ENCODE measurements at regions not wholly inside any gene's neighbourhood (a gene's known extent, or its start where the extent isn't known, plus 50 kb on each side); places are given as distances from the start of the nearest gene placed in this dataset.

GRCh38 chr6:62492192-62492822 is 206.3 kb upstream of the KHDRBS2 start:
- TF ChIP-seq ZNF274 (IDR thresholded peaks at IDR 0.05; ENCODE audit: low read depth, low read length) (no peak), YY1 (IDR thresholded peaks at IDR 0.05; ENCODE audit: insufficient read depth, insufficient read length) (no peak), SUZ12 (IDR thresholded peaks at IDR 0.05; ENCODE audit: extremely low read depth, insufficient read depth, insufficient read length) (no peak)

Data from NT2/D1 (cell line).